Limb (tissue), 2 donors: ENCODE measurements at regions not wholly inside any gene's neighbourhood (a gene's known extent, or its start where the extent isn't known, plus 50 kb on each side); places are given as distances from the start of the nearest gene placed in this dataset.
A peak's percentile ranks its signal among the peaks of the same experiment; 100 is the strongest.
"Not testable (repeated sequence)": the region's sequence is repeated elsewhere in the genome, so short reads cannot be mapped to it uniquely, and the experiment has no call there.

ENCODE experiments used
- DNase-seq, 2 donors: peaks; one replicate each; pipeline ENCODE4 v3.0.0-alpha.2; 2016; ENCODE audit errors: extremely low spot score in 2 of 2

DNA sequence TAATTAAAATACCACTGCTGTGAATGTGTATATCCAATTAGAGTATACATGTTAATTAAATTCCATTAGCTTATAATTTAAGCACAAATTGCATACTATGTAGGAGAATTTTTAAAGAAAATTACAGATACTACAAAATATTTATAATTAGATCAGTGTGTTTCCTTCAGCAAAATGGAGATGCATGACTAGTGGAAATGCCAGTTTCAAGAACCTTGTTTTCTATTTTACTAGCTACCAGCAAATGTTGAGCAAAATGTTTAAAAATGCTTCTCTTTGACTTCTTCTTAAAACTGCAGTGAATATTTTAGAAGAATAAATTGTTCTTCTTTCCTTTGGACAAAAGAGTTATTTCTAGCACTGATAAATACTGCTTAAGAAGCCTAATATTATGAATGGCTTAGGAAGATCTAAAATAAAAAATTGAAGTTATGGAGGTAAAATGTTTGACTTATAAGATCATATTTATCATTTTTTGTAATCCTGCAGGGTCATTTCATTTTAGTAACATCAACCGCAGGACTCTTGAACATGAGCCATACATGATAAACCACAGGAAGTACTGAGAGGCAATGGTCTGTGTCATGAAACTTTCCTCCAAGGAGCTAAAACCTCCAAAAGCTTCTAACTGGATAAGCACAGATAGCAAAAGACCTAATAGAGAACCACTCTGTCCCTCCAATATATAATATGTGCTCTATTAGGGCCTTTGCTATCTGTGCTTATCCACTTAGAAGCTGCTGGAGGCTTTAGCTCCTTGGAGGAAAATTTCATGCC lies 1066.0 kb upstream of the CELF2 start:
- DNase-seq = no peak

DNA sequence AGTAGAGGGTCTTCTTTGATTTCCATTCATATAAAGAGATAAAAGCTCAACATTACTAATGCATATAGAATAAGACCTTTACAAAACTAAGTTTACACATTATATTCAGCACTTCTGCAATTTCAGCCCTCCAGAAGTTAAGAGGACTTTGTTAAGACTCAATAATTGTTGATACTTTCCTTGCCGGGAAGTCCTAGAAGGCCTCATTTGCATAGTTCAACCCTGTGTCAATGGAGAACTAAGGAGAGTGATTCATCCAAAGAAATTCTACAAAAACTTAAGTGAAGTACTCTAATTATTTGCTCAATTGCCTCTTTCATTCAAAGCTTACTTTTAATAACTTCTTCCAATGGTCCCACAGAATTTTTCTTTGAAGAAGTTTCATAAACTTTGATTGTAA lies 1060.3 kb upstream of the CELF2 start:
- no peak for DNase-seq

- not testable (repeated sequence) for DNase-seq
Measured at GRCh38 chr10:9957876-9958275, 1059.8 kb upstream of the CELF2 start.

DNA sequence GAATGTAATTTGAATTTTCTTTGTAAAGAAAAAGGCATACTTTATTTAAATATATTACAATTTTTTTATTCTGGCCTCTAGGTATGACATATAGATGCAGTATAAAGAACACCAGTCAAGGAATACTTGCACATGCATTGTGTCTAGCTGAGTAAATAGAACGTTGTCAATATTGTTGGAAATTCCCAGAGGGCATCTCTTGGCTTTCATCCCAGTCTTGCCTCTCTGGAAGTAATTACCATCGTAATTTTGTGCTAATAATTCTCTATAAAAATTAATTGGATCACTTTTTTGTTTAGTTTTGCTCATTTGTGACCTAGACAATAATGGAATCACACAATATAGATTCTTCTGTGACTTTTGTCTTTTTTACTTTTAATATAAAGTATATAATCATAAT lies 1052.3 kb upstream of the CELF2 start:
- no peak for DNase-seq

- no peak for DNase-seq
Measured at GRCh38 chr10:9986786-9987185, 1030.9 kb upstream of the CELF2 start.

DNA sequence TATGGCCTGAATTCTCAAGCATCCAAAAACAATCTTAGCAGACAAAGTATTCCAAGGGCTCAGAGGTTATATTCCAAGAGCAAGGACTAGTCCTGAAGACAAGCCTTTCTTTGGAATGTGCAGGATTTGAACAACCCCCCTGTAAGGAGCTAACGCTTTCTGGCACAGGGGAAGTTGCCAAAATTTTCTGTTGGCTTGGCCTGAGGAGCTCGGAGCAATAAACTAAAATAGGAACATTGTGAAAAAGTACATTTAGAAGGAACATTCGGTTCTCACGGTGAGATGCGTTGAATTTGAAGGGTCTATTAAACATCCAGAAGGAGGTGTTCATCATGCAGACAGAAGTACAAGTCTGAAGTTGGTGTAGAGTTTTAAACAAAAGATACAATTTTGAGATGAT lies 1030.5 kb upstream of the CELF2 start:
- no peak for DNase-seq

DNA sequence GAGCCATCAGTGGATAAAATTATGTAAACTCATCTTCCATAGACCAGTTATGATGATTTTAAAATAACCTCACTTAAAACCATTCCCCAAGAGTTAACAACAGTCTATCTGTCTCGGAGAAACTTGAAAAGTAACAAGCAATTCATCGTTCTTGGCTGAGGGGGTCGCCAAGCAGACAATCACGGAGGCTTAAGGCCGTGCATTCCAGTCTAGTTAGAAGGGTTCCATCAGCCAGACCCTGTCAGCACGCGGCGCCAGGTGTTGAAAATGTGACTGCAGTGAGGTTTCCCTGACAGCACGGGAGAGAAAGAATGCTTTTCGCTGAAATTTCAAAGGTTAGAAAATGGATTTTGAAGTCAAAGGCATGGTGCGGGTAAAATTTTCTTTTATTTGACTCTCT lies 1025.0 kb upstream of the CELF2 start:
- peak; percentile 30 to 51 for DNase-seq

DNA sequence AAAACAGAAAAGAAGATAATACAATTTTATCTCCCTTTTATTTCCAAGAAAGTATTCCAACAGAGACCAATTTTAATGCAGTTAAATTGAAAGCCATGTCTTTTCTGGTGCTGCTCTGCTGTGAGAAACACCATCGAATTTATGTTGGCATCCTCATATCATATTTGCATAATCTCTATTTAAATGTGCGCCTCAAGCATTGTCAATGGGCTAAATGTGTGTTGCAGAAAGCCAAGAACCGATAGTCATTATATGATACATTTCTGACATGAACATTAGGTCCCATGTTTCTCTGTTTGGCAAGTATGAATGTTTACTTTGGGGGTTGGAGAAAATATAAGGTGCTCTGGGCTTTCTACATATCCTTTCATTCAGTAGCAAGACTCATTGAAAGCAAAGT lies 1023.5 kb upstream of the CELF2 start:
- no peak for DNase-seq

DNA sequence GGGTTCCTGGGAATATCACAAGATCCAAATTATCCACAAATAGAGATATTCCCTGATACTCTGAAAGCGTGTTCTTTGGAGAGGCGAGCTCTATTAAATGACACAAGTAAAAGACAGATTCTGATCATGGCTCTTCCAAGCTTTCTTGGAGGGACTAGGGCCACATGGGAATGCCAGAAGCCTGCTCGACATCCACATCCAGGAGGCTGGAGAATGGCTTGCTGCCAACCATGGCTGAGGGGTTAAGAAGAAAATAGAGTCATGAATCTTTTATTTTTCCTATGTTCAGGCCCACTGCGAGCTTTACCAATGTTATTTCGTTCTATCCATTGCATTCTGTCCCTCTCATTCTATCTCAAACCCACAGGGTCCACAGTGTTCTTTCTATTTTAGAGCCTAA lies 1018.0 kb upstream of the CELF2 start:
- DNase-seq = no peak

GRCh38 chr10:10007957-10008356 lies 1009.7 kb upstream of the CELF2 start:
- DNase-seq = no peak

- DNase-seq = no peak
Measured at GRCh38 chr10:10010397-10010796, 1007.3 kb upstream of the CELF2 start.

- no peak for DNase-seq
Measured at GRCh38 chr10:10014846-10015245, 1002.8 kb upstream of the CELF2 start.

GRCh38 chr10:10017716-10018115 lies 1000.0 kb upstream of the CELF2 start:
- no peak for DNase-seq

DNA sequence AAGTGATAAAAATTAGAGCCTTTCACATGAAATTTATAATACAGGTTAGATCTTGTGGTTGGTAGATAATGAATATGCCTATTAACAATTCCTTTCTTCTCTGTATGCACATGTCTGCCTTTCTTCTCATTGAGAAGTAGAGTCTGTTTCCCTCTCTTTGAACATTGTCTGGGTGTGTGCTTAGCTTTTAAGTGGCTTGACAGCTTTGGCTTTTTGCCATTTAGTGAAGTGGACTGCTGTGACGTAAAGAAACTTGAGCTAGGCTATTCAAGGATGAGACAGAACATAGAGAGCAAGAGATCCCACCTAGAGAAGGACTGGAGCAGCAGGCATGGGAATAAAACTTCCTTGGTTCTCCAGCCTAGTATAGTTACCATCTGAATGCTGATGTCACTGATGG lies 996.7 kb upstream of the CELF2 start:
- DNase-seq = no peak

DNA sequence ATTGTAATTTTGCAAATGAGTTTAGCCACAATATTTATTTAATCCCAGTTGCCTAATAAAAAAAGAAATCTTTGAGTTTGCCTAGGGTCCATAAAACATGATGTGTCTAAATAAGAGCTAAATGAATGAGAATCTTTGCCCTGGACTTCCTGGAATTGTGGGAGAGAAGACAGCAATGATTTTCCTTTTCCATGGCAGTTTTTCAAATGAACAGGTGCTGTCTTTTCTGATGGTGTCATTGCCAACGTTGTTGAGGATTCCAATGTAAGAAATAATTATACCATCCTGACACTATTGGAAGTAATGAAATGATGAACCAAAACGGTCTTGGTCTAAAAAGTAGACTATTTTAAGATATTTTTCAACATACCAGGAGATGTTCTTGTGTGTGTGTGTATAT lies 984.7 kb upstream of the CELF2 start:
- DNase-seq = no peak

DNA sequence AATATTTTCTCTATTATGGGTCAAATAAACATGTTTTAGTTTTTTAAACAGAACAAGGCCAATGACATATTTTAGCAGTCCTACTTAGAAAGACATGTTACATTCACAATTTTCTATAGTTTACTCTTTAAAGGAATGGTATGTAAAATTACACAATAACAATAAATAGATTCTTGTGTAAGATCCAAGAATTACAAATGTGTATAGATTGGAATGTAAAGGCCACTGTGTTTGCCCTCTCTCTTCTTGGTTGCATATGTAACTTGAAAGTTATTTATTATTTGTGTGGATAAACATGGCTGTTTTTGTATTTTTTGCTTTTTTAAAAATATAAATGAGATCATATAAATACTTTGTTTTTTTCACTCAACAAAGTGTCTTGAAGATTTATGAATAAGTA lies 979.3 kb upstream of the CELF2 start:
- DNase-seq = no peak

DNA sequence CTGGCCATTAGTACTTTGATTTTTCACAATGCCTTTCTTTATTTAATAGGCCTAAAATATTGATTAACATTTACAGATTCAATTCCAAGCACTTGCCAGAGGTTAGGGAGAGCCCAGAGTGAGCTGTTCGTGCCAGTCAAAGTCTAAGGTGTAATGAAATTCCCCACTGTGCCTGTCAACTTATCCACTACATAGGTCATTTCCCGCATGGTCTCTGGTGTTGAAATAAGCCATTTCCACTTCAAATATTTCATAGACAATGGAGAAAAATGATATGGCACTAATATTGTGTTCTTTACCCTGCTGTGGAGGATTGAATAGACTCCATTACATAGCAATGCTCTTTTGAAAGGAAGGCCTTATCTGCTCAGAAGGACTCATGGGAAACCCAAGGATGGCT lies 978.1 kb upstream of the CELF2 start:
- DNase-seq = no peak

DNA sequence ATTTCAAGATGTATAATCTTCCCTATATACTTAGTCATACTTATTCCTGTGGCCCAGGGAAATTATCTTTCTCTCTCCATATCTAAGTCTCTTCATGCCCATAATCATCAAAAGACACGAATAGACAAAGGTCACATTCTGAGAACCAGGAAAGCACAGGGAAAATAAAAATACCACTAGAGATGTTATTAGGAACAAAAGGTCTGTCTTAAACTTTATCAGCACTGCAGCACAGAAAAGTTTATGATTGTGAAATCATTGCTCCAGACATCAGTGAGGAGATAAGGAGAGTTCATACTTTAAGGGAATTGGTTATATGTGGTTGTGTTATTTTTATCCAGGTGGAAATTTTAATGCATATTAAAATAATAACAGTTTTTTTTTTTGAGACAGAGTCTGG lies 974.6 kb upstream of the CELF2 start:
- DNase-seq = no peak

DNA sequence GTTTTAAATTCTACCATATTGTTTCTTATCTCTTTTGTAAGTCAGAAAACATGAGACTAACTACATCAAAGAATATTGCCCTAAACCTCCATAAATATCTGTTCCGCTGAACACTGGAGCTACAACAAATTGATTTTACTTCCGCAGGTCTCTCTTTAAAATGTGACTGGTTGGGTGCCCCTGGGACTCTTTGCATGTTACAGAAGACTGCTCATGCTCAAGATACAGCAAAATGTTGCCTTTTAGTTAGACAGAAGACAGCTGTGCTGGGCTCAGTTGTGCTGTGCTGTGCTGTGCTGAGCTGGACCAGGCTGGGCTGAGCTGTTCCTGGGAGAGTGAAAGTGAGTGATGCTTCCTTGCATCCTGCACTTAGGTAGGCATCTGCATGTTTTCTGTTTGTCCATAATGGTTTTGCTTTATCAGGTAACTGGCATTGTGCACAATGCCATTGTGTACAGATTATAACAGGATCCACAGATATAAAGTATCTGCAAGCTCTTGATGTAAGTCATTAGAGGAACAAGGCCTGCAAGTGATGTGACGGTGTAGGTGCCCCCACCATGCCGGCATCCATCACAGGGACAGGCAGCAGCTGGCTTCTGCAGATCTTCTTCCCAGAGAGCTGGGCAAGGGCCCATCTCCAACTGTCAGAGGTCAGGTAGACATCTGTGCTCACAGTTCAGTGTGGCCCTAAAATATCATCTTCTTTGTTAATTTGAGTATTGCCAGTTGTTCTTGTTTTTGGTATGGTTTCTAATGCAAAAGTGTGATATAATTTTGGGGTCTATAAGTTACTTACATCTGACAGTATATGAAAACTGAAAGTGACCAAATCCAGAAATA lies 972.5 kb upstream of the CELF2 start:
- DNase-seq = no peak

DNA sequence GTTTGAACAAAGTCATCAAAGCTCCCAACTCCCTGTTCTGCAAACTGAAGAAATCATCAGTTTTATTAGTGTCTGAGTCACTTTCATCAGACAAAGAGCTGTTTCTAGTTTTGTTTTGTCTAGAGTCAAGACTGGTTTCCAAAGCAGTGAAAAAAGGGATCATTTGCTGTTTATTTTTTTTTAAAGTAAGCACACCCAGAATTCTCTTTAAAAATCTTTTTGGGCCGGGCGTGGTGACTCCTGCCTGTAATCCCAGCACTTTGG lies 972.0 kb upstream of the CELF2 start:
- no peak for DNase-seq

- DNase-seq = no peak
Measured at GRCh38 chr10:10047426-10047825, 970.2 kb upstream of the CELF2 start.

DNA sequence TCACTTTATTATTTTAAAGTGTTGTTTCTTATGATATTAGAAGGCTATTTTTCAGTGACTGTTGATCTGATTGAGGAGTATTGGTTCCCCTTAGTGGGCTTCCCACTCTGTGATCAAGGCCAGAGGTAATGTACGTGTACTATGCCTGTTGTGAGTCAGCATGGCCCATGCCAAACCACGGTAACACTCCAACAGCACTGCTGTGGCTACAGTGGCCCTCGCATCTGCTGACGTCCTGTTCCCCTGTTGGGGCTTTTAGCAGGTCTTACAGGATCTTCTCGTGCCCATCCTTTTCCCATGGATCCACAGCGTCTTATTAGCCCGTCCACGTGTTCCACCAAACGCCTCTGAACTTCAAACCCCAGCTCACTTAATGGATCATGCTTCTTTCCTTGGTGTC lies 964.6 kb upstream of the CELF2 start:
- no peak for DNase-seq

- DNase-seq = no peak
Measured at GRCh38 chr10:10054466-10054865, 963.2 kb upstream of the CELF2 start.
